ENCODE measurements at regions not wholly inside any gene's neighbourhood (a gene's known extent, or its start where the extent isn't known, plus 50 kb on each side); places are given as distances from the start of the nearest gene placed in this dataset.

- Histone ChIP-seq H3K27ac (replicated peaks) (no peak overlapping the region), H3K4me3 (replicated peaks; ENCODE audit: insufficient read depth, low read length) (no peak overlapping the region), H3K27me3 (ENCODE audit: insufficient read depth, poor library complexity, severe bottlenecking) (no peaks in the 10 kb centered on the region)
- no peak for DNase-seq (ENCODE audit: low read depth in 1 of 2, low spot score in 1 of 2)
- TF ChIP-seq REST (IDR thresholded peaks at IDR 0.05; ENCODE audit: insufficient replicate concordance, low read depth) (no peak), SPI1 (IDR thresholded peaks at IDR 0.05; ENCODE audit: borderline replicate concordance, low read depth) (no peak), GABPA (IDR thresholded peaks at IDR 0.05; ENCODE audit: low read depth) (no peak), CTCF (IDR thresholded peaks at IDR 0.05; ENCODE audit: insufficient read depth, low read length) (no peak), POLR2AphosphoS5 (IDR thresholded peaks at IDR 0.05; ENCODE audit: low read depth) (no peak)
Measured at GRCh38 chr4:96316776-96317175, 476.9 kb downstream of the PDHA2 start.

- no peaks in the 10 kb centered on the region for H3K27me3 ChIP-seq (ENCODE audit: insufficient read depth, poor library complexity, severe bottlenecking)
- DNase-seq (ENCODE audit: low read depth in 1 of 2, low spot score in 1 of 2) = no peak
- TF ChIP-seq REST (IDR thresholded peaks at IDR 0.05; ENCODE audit: insufficient replicate concordance, low read depth) = no peak
- TF ChIP-seq CTCF (IDR thresholded peaks at IDR 0.05; ENCODE audit: insufficient read depth, low read length) = no peak
- no peak for TF ChIP-seq SPI1 (IDR thresholded peaks at IDR 0.05; ENCODE audit: borderline replicate concordance, low read depth)
- TF ChIP-seq POLR2AphosphoS5 (IDR thresholded peaks at IDR 0.05; ENCODE audit: low read depth) = no peak
- no peak for TF ChIP-seq GABPA (IDR thresholded peaks at IDR 0.05; ENCODE audit: low read depth)
- no peak overlapping the region for H3K4me3 ChIP-seq (replicated peaks; ENCODE audit: insufficient read depth, low read length)
- H3K27ac ChIP-seq (replicated peaks) = no peak overlapping the region
Measured at GRCh38 chr4:96317891-96318290, 478.0 kb downstream of the PDHA2 start.

GRCh38 chr4:96326846-96327245 lies 487.0 kb downstream of the PDHA2 start:
- no peak for DNase-seq (ENCODE audit: low read depth in 1 of 2, low spot score in 1 of 2)
- TF ChIP-seq SPI1 (IDR thresholded peaks at IDR 0.05; ENCODE audit: borderline replicate concordance, low read depth) (no peak), CTCF (IDR thresholded peaks at IDR 0.05; ENCODE audit: insufficient read depth, low read length) (no peak), POLR2AphosphoS5 (IDR thresholded peaks at IDR 0.05; ENCODE audit: low read depth) (no peak), REST (IDR thresholded peaks at IDR 0.05; ENCODE audit: insufficient replicate concordance, low read depth) (no peak)

More at GRCh38 chr4:96326846-96327245, 487.0 kb downstream of the PDHA2 start:
- Histone ChIP-seq H3K4me3 (replicated peaks; ENCODE audit: insufficient read depth, low read length) (no peak overlapping the region), H3K27me3 (ENCODE audit: insufficient read depth, poor library complexity, severe bottlenecking) (no peaks in the 10 kb centered on the region), H3K27ac (replicated peaks) (no peak overlapping the region)

All from HL-60 (cell line).